Suprapubic skin (tissue), 4 donors: ENCODE measurements at regions not wholly inside any gene's neighbourhood (a gene's known extent, or its start where the extent isn't known, plus 50 kb on each side); places are given as distances from the start of the nearest gene placed in this dataset.

Experiments used
- CTCF ChIP-seq, 2 donors: fragments of 200-600 bp in 1 of 2; fragments of 450-650 bp in 1 of 2; sonication (generic) in 1 of 2; IDR thresholded peaks; one replicate each; pipeline ENCODE4 v1.5.1; 2016 to 2019; ENCODE audit warnings: antibody characterized with exemption in 2 of 2, mild to moderate bottlenecking in 1 of 2, moderate library complexity in 1 of 2
- POLR2A ChIP-seq, 2 donors: fragments of 450-650 bp; IDR thresholded peaks; one replicate each; pipeline ENCODE4 v1.6.1; 2017; ENCODE audit warnings: antibody characterized with exemption in 2 of 2, mild to moderate bottlenecking in 2 of 2, moderate library complexity in 2 of 2
- POLR2AphosphoS5 ChIP-seq, 3 donors: sonication (generic); formaldehyde crosslinking; IDR thresholded peaks; one replicate each; pipeline ENCODE4 v1.6.1; 2017; ENCODE audit warnings: antibody characterized with exemption in 3 of 3

GRCh38 chrX:30948051-30948450, 59.0 kb upstream of the TAB3 start:
- TF ChIP-seq CTCF (IDR thresholded peaks at IDR 0.05) (no peak), POLR2A (IDR thresholded peaks at IDR 0.05) (no peak), POLR2AphosphoS5 (IDR thresholded peaks at IDR 0.05) (no peak)
